Testis (tissue), 2 donors: ENCODE measurements at regions not wholly inside any gene's neighbourhood (a gene's known extent, or its start where the extent isn't known, plus 50 kb on each side); places are given as distances from the start of the nearest gene placed in this dataset.

ENCODE experiments used
- POLR2A ChIP-seq: fragments of 450-650 bp; IDR thresholded peaks from one replicate; pipeline ENCODE4 v1.6.1; 2017; ENCODE audit warnings: antibody characterized with exemption, mild to moderate bottlenecking, moderate library complexity
- TF ChIP-seq, protein P1 (sequence below), 3 experiments: fragments of 450-650 bp in 2 of 3; fragments of 200-600 bp in 1 of 3; sonication (generic) in 1 of 3; IDR thresholded peaks; one replicate each; pipeline ENCODE4 v1.5.1; 2016 to 2019; ENCODE audit warnings: antibody characterized with exemption in 3 of 3, mild to moderate bottlenecking in 2 of 3, moderate library complexity in 1 of 3

DNA sequence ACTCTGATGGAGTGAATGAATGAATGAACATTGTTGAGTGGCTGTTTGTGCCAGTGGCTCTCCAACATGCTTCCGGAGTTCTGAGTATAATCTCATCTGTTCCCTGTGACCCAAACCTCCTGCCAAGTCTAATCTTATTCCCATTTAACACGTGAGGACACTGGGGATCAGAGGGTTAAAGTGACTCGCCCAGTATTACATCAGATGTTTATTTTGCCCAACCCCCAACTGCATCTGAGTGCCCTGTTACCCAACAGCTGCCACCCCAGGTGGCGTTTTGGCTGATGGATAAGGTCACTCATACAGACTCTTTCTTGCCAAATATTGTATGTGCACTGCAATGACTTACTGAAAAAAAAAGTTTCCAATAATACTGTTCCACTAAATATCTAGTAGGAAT, 210.9 kb downstream of the EXOC5 start:
- TF ChIP-seq, protein P1, sequence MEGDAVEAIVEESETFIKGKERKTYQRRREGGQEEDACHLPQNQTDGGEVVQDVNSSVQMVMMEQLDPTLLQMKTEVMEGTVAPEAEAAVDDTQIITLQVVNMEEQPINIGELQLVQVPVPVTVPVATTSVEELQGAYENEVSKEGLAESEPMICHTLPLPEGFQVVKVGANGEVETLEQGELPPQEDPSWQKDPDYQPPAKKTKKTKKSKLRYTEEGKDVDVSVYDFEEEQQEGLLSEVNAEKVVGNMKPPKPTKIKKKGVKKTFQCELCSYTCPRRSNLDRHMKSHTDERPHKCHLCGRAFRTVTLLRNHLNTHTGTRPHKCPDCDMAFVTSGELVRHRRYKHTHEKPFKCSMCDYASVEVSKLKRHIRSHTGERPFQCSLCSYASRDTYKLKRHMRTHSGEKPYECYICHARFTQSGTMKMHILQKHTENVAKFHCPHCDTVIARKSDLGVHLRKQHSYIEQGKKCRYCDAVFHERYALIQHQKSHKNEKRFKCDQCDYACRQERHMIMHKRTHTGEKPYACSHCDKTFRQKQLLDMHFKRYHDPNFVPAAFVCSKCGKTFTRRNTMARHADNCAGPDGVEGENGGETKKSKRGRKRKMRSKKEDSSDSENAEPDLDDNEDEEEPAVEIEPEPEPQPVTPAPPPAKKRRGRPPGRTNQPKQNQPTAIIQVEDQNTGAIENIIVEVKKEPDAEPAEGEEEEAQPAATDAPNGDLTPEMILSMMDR (IDR thresholded peaks at IDR 0.05) = no peak
- TF ChIP-seq POLR2A = no peak
